ENCODE measurements at regions not wholly inside any gene's neighbourhood (a gene's known extent, or its start where the extent isn't known, plus 50 kb on each side); places are given as distances from the start of the nearest gene placed in this dataset.

- Histone ChIP-seq H3K27ac (peak overlapping the region; percentile 77 to 91 (median 83)), H3K36me3 (no peaks in the 10 kb centered on the region), H3K4me1 (peaks cover 0 to 51% (median 16%) of the 10 kb centered on the region in 3 donors), H3K4me3 (peak overlapping the region; percentile 22 to 24), H3K27me3 (no peaks in the 10 kb centered on the region), H3K9me3 (no peaks in the 10 kb centered on the region)
- no peak for TF ChIP-seq EP300 (IDR thresholded peaks at IDR 0.05)
- peak; percentile 66 for TF ChIP-seq POLR2AphosphoS5 (IDR thresholded peaks at IDR 0.05)
- peak; percentile 77 for ATAC-seq
- WGBS, 2 donors (ENCODE audit: low coverage in 1 of 2), result 6 to 21% methylated on average over 2 of the region's 2 CpGs
Measured at GRCh38 chr6:121522265-121522664, 86.8 kb downstream of the GJA1 start.

- 20 to 39% methylated on average over 3 of the region's 3 CpGs for WGBS, 2 donors (ENCODE audit: low coverage in 1 of 2)
- Histone ChIP-seq H3K27ac (peak overlapping the region; percentile 77 to 91 (median 83)), H3K36me3 (no peaks in the 10 kb centered on the region), H3K4me3 (peak overlapping the region; percentile 22 to 24), H3K9me3 (no peaks in the 10 kb centered on the region), H3K4me1 (peaks cover 0 to 51% (median 16%) of the 10 kb centered on the region in 3 donors), H3K27me3 (no peaks in the 10 kb centered on the region)
- no peak for ATAC-seq
- TF ChIP-seq POLR2AphosphoS5 (IDR thresholded peaks at IDR 0.05) (no peak), EP300 (IDR thresholded peaks at IDR 0.05) (no peak)
Measured at GRCh38 chr6:121522771-121523386, 87.4 kb downstream of the GJA1 start.

DNA sequence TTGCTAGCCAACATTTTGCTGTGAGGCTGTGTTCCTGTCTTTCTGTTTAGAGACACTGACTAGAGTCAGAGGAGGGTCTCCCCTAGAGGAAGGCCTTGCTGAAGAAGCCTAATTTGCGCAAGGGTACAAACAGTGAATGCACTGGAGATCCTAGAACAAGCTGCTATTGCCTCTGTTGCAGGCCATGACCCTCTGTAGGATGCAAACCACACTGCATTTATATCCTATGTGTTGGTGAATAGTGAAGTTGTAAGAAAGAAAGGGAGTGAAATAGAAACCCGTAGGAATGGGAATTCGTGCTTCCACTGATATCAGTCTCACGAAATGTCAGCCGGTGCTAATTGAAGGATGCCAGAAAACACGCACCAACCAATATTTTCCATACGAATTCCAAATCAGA is 88.2 kb downstream of the GJA1 start:
- Histone ChIP-seq H3K36me3 (no peaks in the 10 kb centered on the region), H3K4me3 (no peak overlapping the region), H3K27me3 (no peaks in the 10 kb centered on the region), H3K27ac (peak overlapping the region; percentile 77 to 91 (median 83)), H3K4me1 (peaks cover 0 to 51% (median 16%) of the 10 kb centered on the region in 3 donors), H3K9me3 (no peaks in the 10 kb centered on the region)
- WGBS, 2 donors (ENCODE audit: low coverage in 1 of 2), result 82 to 90% methylated on average over 7 of the region's 7 CpGs
- TF ChIP-seq, protein P1, sequence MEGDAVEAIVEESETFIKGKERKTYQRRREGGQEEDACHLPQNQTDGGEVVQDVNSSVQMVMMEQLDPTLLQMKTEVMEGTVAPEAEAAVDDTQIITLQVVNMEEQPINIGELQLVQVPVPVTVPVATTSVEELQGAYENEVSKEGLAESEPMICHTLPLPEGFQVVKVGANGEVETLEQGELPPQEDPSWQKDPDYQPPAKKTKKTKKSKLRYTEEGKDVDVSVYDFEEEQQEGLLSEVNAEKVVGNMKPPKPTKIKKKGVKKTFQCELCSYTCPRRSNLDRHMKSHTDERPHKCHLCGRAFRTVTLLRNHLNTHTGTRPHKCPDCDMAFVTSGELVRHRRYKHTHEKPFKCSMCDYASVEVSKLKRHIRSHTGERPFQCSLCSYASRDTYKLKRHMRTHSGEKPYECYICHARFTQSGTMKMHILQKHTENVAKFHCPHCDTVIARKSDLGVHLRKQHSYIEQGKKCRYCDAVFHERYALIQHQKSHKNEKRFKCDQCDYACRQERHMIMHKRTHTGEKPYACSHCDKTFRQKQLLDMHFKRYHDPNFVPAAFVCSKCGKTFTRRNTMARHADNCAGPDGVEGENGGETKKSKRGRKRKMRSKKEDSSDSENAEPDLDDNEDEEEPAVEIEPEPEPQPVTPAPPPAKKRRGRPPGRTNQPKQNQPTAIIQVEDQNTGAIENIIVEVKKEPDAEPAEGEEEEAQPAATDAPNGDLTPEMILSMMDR (IDR thresholded peaks at IDR 0.05), result no peak
- TF ChIP-seq POLR2A (IDR thresholded peaks at IDR 0.05), result no peak
- no peak for TF ChIP-seq EP300 (IDR thresholded peaks at IDR 0.05)
- no peak for TF ChIP-seq POLR2AphosphoS5 (IDR thresholded peaks at IDR 0.05)
- ATAC-seq, result no peak

DNA sequence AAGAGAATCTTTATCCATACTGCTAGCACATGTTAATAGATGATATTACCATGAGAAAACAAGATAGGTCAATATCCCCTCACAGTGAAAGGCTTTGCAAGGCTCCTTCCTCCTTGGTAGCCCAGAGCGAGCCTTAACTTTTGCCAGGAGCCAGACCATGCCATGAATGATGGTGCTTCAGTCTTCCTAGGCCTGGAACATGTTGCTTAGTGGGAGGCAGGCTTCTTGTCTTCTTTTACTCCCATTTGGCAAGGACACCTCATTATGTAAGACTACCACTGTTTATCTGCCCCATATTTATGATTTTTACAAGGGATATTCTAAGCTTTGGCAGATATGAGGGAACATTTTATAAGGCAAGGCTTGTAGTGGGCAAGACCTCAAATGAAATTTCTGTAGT is 90.8 kb downstream of the GJA1 start:
- Histone ChIP-seq H3K4me3 (no peak overlapping the region), H3K27ac (peak overlapping the region in 2 of 4 donors; percentile 3), H3K4me1 (peaks cover 0 to 36% (median 14%) of the 10 kb centered on the region in 3 donors), H3K36me3 (no peaks in the 10 kb centered on the region), H3K9me3 (no peaks in the 10 kb centered on the region), H3K27me3 (no peaks in the 10 kb centered on the region)
- no peak for ATAC-seq
- WGBS, 2 donors (ENCODE audit: low coverage in 1 of 2), result 87% methylated on average over 1 of the region's 1 CpG; no CpG with 5 or more reads in 1 of the 2 donors
- TF ChIP-seq, protein P1 (IDR thresholded peaks at IDR 0.05), result no peak

DNA sequence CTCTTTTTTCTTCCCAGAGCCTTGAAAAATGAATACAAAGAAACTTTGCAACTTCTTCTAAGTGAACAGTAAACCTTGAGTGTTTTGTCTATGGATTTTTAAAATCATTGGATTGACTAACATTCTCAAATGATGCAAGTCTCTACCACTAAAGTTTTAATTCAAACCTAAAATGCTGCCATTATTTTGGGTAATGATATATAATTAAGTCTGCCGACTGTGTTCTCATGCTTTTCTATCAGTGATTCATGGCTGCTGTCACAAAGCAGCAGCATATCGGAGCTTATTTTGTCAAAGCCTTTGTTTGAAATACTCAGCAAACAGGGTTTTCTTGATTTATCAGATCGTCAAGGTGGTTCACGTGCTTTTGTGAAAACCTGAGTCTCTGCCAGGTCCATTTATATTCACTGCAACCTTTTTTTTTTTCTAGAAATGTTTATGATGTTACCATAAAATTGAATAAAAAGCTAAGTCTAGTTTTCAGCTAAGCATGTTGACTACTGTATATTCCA is 96.3 kb downstream of the GJA1 start:
- 21 to 25% methylated on average over 4 of the region's 4 CpGs for WGBS, 2 donors (ENCODE audit: low coverage in 1 of 2)
- Histone ChIP-seq H3K27me3 (no peaks in the 10 kb centered on the region), H3K27ac (no peak overlapping the region), H3K9me3 (no peaks in the 10 kb centered on the region), H3K4me1 (peaks cover 0 to 11% (median 0%) of the 10 kb centered on the region in 3 donors), H3K4me3 (no peak overlapping the region), H3K36me3 (no peaks in the 10 kb centered on the region)
- TF ChIP-seq, protein P1 (IDR thresholded peaks at IDR 0.05), result no peak
- TF ChIP-seq POLR2AphosphoS5 (IDR thresholded peaks at IDR 0.05) (no peak), EP300 (IDR thresholded peaks at IDR 0.05) (no peak), POLR2A (IDR thresholded peaks at IDR 0.05) (no peak)
- no peak for ATAC-seq

GRCh38 chr6:121533321-121533841 is 97.9 kb downstream of the GJA1 start:
- no peak for TF ChIP-seq POLR2AphosphoS5 (IDR thresholded peaks at IDR 0.05)
- TF ChIP-seq, protein P1 (IDR thresholded peaks at IDR 0.05), result no peak
- TF ChIP-seq EP300 (IDR thresholded peaks at IDR 0.05), result no peak
- Histone ChIP-seq H3K27me3 (no peaks in the 10 kb centered on the region), H3K9me3 (no peaks in the 10 kb centered on the region), H3K27ac (no peak overlapping the region), H3K36me3 (no peaks in the 10 kb centered on the region), H3K4me3 (no peak overlapping the region), H3K4me1 (peaks cover 0 to 11% (median 0%) of the 10 kb centered on the region in 3 donors)
- 61 to 71% methylated on average over 3 of the region's 3 CpGs for WGBS, 2 donors (ENCODE audit: low coverage in 1 of 2)
- ATAC-seq, result no peak

Data from gastroesophageal sphincter (tissue), 4 donors.